HG02943 (cell line): ENCODE measurements at regions not wholly inside any gene's neighbourhood (a gene's known extent, or its start where the extent isn't known, plus 50 kb on each side); places are given as distances from the start of the nearest gene placed in this dataset.
"Not testable (repeated sequence)": the region's sequence is repeated elsewhere in the genome, so short reads cannot be mapped to it uniquely, and the experiment has no call there.

Source experiments
- ATAC-seq: cut with Tn5 transposase; IDR thresholded peaks from one replicate; pipeline ENCODE4 v1.9.1; 2021; ENCODE audit warnings: mild to moderate bottlenecking, low read depth, moderate library complexity; ENCODE audit not compliant: unreplicated experiment

GRCh38 chr2:58709687-58710354, 468.7 kb upstream of the FANCL start:
- ATAC-seq: no peak

- ATAC-seq: no peak
These were observed 468.1 kb upstream of the FANCL start for GRCh38 chr2:58709274-58709673.

- ATAC-seq: no peak
These were observed 467.4 kb upstream of the FANCL start for GRCh38 chr2:58708565-58708964.

GRCh38 chr2:58702302-58702885, 461.3 kb upstream of the FANCL start:
- ATAC-seq: no peak

- no peak for ATAC-seq
These were observed 460.7 kb upstream of the FANCL start for GRCh38 chr2:58701688-58702301.

- no peak for ATAC-seq
These were observed 459.5 kb upstream of the FANCL start for GRCh38 chr2:58700591-58700990.

GRCh38 chr2:58699411-58699810, 458.3 kb upstream of the FANCL start:
- no peak for ATAC-seq

- ATAC-seq: no peak
These were observed 457.5 kb upstream of the FANCL start for GRCh38 chr2:58698620-58699019.

- not testable (repeated sequence) for ATAC-seq
These were observed 453.0 kb upstream of the FANCL start for GRCh38 chr2:58694114-58694513.

- ATAC-seq: not testable (repeated sequence)
These were observed 449.9 kb upstream of the FANCL start for GRCh38 chr2:58691041-58691440.

- no peak for ATAC-seq
These were observed 447.7 kb upstream of the FANCL start for GRCh38 chr2:58688813-58689212.

- ATAC-seq: no peak
These were observed 445.7 kb upstream of the FANCL start for GRCh38 chr2:58686776-58687175.

GRCh38 chr2:58680755-58681310, 439.7 kb upstream of the FANCL start:
- no peak for ATAC-seq

- ATAC-seq: no peak
These were observed 436.6 kb upstream of the FANCL start for GRCh38 chr2:58677748-58678147.

- ATAC-seq: no peak
These were observed 430.6 kb upstream of the FANCL start for GRCh38 chr2:58671675-58672074.

- ATAC-seq: no peak
These were observed 428.9 kb upstream of the FANCL start for GRCh38 chr2:58669998-58670397.

- ATAC-seq: no peak
These were observed 426.1 kb upstream of the FANCL start for GRCh38 chr2:58667137-58667774.

- no peak for ATAC-seq
These were observed 425.3 kb upstream of the FANCL start for GRCh38 chr2:58666323-58666970.

- ATAC-seq: no peak
These were observed 424.0 kb upstream of the FANCL start for GRCh38 chr2:58665154-58665553.

GRCh38 chr2:58664523-58665151, 423.5 kb upstream of the FANCL start:
- no peak for ATAC-seq
